H1 (cell line): ENCODE measurements at regions not wholly inside any gene's neighbourhood (a gene's known extent, or its start where the extent isn't known, plus 50 kb on each side); places are given as distances from the start of the nearest gene placed in this dataset.

ENCODE experiments used
- CBX5 ChIP-seq: fragments of 300-800, 300-1000 bp; sonication (generic); IDR thresholded peaks from 2 replicates; pipeline ENCODE4 v1.7.1; 2016; ENCODE audit warnings: antibody characterized with exemption, low read length, low read depth
- EZH2 ChIP-seq: fragments of 200-600 bp; sonication (generic); IDR thresholded peaks from 2 replicates; pipeline ENCODE4 v1.7.1; 2012; ENCODE audit warnings: low read depth, mild to moderate bottlenecking, moderate library complexity, low read length, inconsistent platforms; ENCODE audit not compliant: severe bottlenecking
- GABPA ChIP-seq: IDR thresholded peaks from 2 replicates; pipeline ENCODE4 v1.6.1; 2011; ENCODE audit warnings: mild to moderate bottlenecking, low read length, moderate library complexity, borderline replicate concordance; ENCODE audit not compliant: insufficient read depth
- JUND ChIP-seq: IDR thresholded peaks from 2 replicates; pipeline ENCODE4 v1.6.1; 2011; ENCODE audit warnings: mild to moderate bottlenecking, improper control_type of control experiment, low read length
- POLR2A ChIP-seq, 2 experiments: IDR thresholded peaks; 1 replicate in 1 of 2; 2 replicates in 1 of 2; pipeline ENCODE4 v1.6.1; 2011; ENCODE audit warnings: low read depth in 2 of 2, low read length in 2 of 2, mild to moderate bottlenecking in 2 of 2; ENCODE audit errors: control extremely low read depth in 1 of 2
- SIX5 ChIP-seq: IDR thresholded peaks from 2 replicates; pipeline ENCODE4 v1.6.1; 2011; ENCODE audit warnings: mild to moderate bottlenecking, low read depth, low read length
- TF ChIP-seq, protein P1 (sequence below): fragments of 300-600 bp; sonication (generic); IDR thresholded peaks from 2 replicates; pipeline ENCODE4 v1.7.1; 2012; ENCODE audit warnings: low read length, moderate library complexity, mild to moderate bottlenecking, inconsistent platforms; ENCODE audit not compliant: insufficient replicate concordance

DNA sequence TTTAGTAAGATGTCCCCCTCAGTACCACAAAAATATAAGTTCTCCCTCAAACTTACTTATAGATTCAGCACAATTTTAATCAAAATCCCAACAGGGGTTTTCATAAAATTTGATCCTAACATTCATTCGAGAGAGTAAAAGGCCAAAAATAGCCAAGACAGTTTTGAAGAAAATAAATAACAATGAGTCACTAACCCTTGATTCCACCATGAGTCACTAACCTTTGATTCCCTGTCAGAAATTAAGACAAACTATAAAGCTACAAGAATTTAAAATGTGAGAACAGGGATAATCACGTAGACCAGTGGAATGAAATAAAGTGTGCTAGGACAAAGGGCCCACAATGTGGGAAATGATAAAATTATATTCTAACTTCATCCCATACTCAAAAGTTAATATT, 320.3 kb downstream of the SUCLA2 start (continued):
- TF ChIP-seq, protein P1, sequence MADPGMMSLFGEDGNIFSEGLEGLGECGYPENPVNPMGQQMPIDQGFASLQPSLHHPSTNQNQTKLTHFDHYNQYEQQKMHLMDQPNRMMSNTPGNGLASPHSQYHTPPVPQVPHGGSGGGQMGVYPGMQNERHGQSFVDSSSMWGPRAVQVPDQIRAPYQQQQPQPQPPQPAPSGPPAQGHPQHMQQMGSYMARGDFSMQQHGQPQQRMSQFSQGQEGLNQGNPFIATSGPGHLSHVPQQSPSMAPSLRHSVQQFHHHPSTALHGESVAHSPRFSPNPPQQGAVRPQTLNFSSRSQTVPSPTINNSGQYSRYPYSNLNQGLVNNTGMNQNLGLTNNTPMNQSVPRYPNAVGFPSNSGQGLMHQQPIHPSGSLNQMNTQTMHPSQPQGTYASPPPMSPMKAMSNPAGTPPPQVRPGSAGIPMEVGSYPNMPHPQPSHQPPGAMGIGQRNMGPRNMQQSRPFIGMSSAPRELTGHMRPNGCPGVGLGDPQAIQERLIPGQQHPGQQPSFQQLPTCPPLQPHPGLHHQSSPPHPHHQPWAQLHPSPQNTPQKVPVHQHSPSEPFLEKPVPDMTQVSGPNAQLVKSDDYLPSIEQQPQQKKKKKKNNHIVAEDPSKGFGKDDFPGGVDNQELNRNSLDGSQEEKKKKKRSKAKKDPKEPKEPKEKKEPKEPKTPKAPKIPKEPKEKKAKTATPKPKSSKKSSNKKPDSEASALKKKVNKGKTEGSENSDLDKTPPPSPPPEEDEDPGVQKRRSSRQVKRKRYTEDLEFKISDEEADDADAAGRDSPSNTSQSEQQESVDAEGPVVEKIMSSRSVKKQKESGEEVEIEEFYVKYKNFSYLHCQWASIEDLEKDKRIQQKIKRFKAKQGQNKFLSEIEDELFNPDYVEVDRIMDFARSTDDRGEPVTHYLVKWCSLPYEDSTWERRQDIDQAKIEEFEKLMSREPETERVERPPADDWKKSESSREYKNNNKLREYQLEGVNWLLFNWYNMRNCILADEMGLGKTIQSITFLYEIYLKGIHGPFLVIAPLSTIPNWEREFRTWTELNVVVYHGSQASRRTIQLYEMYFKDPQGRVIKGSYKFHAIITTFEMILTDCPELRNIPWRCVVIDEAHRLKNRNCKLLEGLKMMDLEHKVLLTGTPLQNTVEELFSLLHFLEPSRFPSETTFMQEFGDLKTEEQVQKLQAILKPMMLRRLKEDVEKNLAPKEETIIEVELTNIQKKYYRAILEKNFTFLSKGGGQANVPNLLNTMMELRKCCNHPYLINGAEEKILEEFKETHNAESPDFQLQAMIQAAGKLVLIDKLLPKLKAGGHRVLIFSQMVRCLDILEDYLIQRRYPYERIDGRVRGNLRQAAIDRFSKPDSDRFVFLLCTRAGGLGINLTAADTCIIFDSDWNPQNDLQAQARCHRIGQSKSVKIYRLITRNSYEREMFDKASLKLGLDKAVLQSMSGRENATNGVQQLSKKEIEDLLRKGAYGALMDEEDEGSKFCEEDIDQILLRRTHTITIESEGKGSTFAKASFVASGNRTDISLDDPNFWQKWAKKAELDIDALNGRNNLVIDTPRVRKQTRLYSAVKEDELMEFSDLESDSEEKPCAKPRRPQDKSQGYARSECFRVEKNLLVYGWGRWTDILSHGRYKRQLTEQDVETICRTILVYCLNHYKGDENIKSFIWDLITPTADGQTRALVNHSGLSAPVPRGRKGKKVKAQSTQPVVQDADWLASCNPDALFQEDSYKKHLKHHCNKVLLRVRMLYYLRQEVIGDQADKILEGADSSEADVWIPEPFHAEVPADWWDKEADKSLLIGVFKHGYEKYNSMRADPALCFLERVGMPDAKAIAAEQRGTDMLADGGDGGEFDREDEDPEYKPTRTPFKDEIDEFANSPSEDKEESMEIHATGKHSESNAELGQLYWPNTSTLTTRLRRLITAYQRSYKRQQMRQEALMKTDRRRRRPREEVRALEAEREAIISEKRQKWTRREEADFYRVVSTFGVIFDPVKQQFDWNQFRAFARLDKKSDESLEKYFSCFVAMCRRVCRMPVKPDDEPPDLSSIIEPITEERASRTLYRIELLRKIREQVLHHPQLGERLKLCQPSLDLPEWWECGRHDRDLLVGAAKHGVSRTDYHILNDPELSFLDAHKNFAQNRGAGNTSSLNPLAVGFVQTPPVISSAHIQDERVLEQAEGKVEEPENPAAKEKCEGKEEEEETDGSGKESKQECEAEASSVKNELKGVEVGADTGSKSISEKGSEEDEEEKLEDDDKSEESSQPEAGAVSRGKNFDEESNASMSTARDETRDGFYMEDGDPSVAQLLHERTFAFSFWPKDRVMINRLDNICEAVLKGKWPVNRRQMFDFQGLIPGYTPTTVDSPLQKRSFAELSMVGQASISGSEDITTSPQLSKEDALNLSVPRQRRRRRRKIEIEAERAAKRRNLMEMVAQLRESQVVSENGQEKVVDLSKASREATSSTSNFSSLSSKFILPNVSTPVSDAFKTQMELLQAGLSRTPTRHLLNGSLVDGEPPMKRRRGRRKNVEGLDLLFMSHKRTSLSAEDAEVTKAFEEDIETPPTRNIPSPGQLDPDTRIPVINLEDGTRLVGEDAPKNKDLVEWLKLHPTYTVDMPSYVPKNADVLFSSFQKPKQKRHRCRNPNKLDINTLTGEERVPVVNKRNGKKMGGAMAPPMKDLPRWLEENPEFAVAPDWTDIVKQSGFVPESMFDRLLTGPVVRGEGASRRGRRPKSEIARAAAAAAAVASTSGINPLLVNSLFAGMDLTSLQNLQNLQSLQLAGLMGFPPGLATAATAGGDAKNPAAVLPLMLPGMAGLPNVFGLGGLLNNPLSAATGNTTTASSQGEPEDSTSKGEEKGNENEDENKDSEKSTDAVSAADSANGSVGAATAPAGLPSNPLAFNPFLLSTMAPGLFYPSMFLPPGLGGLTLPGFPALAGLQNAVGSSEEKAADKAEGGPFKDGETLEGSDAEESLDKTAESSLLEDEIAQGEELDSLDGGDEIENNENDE = no peak
- no peak for TF ChIP-seq EZH2
- TF ChIP-seq GABPA = no peak
- TF ChIP-seq JUND = no peak
- no peak for TF ChIP-seq SIX5
- no peak for TF ChIP-seq POLR2A (IDR thresholded peaks at IDR 0.05; ENCODE audit: control extremely low read depth in 1 of 2, low read depth in 2 of 2, low read length in 2 of 2)
- no peak for TF ChIP-seq CBX5
